ENCODE measurements at regions not wholly inside any gene's neighbourhood (a gene's known extent, or its start where the extent isn't known, plus 50 kb on each side); places are given as distances from the start of the nearest gene placed in this dataset.
"Not testable (repeated sequence)": the region's sequence is repeated elsewhere in the genome, so short reads cannot be mapped to it uniquely, and the experiment has no call there.

GRCh38 chr2:91589454-91590328 is 2898.2 kb downstream of the RPIA start:
- H3K4me3 ChIP-seq: peak overlapping the region; percentile 43; the same call in 1 of the 2 replicates
- not testable (repeated sequence) for H3K27ac ChIP-seq (ENCODE audit: low read depth); H3K27ac Mint-ChIP-seq; H3F3A ChIP-seq (replicated peaks; ENCODE audit: low read depth); H3K4me1 ChIP-seq (ENCODE audit: insufficient read depth); H3K9me2 ChIP-seq (ENCODE audit: insufficient read depth); ATAC-seq; H3K79me2 ChIP-seq (replicated peaks; ENCODE audit: insufficient read depth); H3K4me1 Mint-ChIP-seq; H3K36me3 ChIP-seq (ENCODE audit: insufficient read depth); H4K20me1 ChIP-seq (replicated peaks; ENCODE audit: insufficient read depth)
- peak; percentile 17 for DNase-seq (ENCODE audit: low spot score)
- H2AFZ ChIP-seq: peak overlapping the region; percentile 87
- H3K27me3 ChIP-seq (ENCODE audit: insufficient read depth): peaks cover 30% of the 10 kb centered on the region
- Mint-ChIP-seq H3K9me3 (peaks cover 70% of the 10 kb centered on the region), H3K27me3 (ENCODE audit: insufficient read depth, low read depth, poor library complexity) (peaks cover 11% of the 10 kb centered on the region), H3K36me3 (ENCODE audit: low read depth) (peaks cover 26% of the 10 kb centered on the region), H3K4me3 (peak overlapping the region; percentile 36; the same call in 2 of the 3 replicates)
- H3K4me2 ChIP-seq: peak overlapping the region; percentile 74

GRCh38 chr2:91590381-91590780 is 2898.9 kb downstream of the RPIA start:
- H3K9me2 ChIP-seq (ENCODE audit: insufficient read depth); H3K36me3 ChIP-seq (ENCODE audit: insufficient read depth); DNase-seq (ENCODE audit: low spot score); H3K4me3 ChIP-seq; H3K27ac Mint-ChIP-seq; H2AFZ ChIP-seq; H3K4me3 Mint-ChIP-seq; H3K27ac ChIP-seq (ENCODE audit: low read depth); H4K20me1 ChIP-seq (replicated peaks; ENCODE audit: insufficient read depth); H3K79me2 ChIP-seq (replicated peaks; ENCODE audit: insufficient read depth); ATAC-seq; H3K4me1 ChIP-seq (ENCODE audit: insufficient read depth); H3F3A ChIP-seq (replicated peaks; ENCODE audit: low read depth); H3K4me1 Mint-ChIP-seq: not testable (repeated sequence)
- H3K9me3 Mint-ChIP-seq: peaks cover 66% of the 10 kb centered on the region
- Histone ChIP-seq H3K4me2 (peak overlapping the region; percentile 74), H3K27me3 (ENCODE audit: insufficient read depth) (peaks cover 30% of the 10 kb centered on the region)
- peaks cover 11% of the 10 kb centered on the region for H3K27me3 Mint-ChIP-seq (ENCODE audit: insufficient read depth, low read depth, poor library complexity)
- H3K36me3 Mint-ChIP-seq (ENCODE audit: low read depth): peaks cover 25% of the 10 kb centered on the region

GRCh38 chr2:91591066-91591465 is 2899.6 kb downstream of the RPIA start:
- not testable (repeated sequence) for H3K4me2 ChIP-seq; H2AFZ ChIP-seq; H3K27ac ChIP-seq (ENCODE audit: low read depth); H3K4me1 ChIP-seq (ENCODE audit: insufficient read depth); DNase-seq (ENCODE audit: low spot score); H3K4me3 Mint-ChIP-seq; H3K9me2 ChIP-seq (ENCODE audit: insufficient read depth); H3K27ac Mint-ChIP-seq; H4K20me1 ChIP-seq (replicated peaks; ENCODE audit: insufficient read depth); H3K36me3 ChIP-seq (ENCODE audit: insufficient read depth); H3K79me2 ChIP-seq (replicated peaks; ENCODE audit: insufficient read depth); H3K4me1 Mint-ChIP-seq; H3F3A ChIP-seq (replicated peaks; ENCODE audit: low read depth); H3K4me3 ChIP-seq; ATAC-seq
- peaks cover 67% of the 10 kb centered on the region for H3K9me3 Mint-ChIP-seq
- peaks cover 27% of the 10 kb centered on the region for H3K36me3 Mint-ChIP-seq (ENCODE audit: low read depth)
- peaks cover 30% of the 10 kb centered on the region for H3K27me3 ChIP-seq (ENCODE audit: insufficient read depth)
- H3K27me3 Mint-ChIP-seq (ENCODE audit: insufficient read depth, low read depth, poor library complexity): peaks cover 11% of the 10 kb centered on the region

GRCh38 chr2:91597436-91597835 is 2906.0 kb downstream of the RPIA start:
- not testable (repeated sequence) for H3K9me2 ChIP-seq (ENCODE audit: insufficient read depth); DNase-seq (ENCODE audit: low spot score); H3K4me1 ChIP-seq (ENCODE audit: insufficient read depth); H3K27me3 Mint-ChIP-seq (ENCODE audit: insufficient read depth, low read depth, poor library complexity); ATAC-seq; H3K4me2 ChIP-seq; H3K27ac ChIP-seq (ENCODE audit: low read depth); H3K4me3 Mint-ChIP-seq; H2AFZ ChIP-seq; H3K27me3 ChIP-seq (ENCODE audit: insufficient read depth); H3K4me1 Mint-ChIP-seq; H3F3A ChIP-seq (replicated peaks; ENCODE audit: low read depth); H3K4me3 ChIP-seq; H3K79me2 ChIP-seq (replicated peaks; ENCODE audit: insufficient read depth); H4K20me1 ChIP-seq (replicated peaks; ENCODE audit: insufficient read depth); H3K36me3 ChIP-seq (ENCODE audit: insufficient read depth); H3K27ac Mint-ChIP-seq
- Mint-ChIP-seq H3K36me3 (ENCODE audit: low read depth) (peaks cover 41% of the 10 kb centered on the region), H3K9me3 (peaks cover 80% of the 10 kb centered on the region)

GRCh38 chr2:91598519-91598918 is 2907.0 kb downstream of the RPIA start:
- not testable (repeated sequence) for H3K4me3 Mint-ChIP-seq; H3K79me2 ChIP-seq (replicated peaks; ENCODE audit: insufficient read depth); H3K4me1 ChIP-seq (ENCODE audit: insufficient read depth); H3K36me3 ChIP-seq (ENCODE audit: insufficient read depth); H3F3A ChIP-seq (replicated peaks; ENCODE audit: low read depth); H3K4me1 Mint-ChIP-seq; H3K27ac ChIP-seq (ENCODE audit: low read depth); H3K4me3 ChIP-seq; H4K20me1 ChIP-seq (replicated peaks; ENCODE audit: insufficient read depth); H3K4me2 ChIP-seq; ATAC-seq; DNase-seq (ENCODE audit: low spot score); H3K9me2 ChIP-seq (ENCODE audit: insufficient read depth); H3K27me3 Mint-ChIP-seq (ENCODE audit: insufficient read depth, low read depth, poor library complexity); H2AFZ ChIP-seq; H3K27me3 ChIP-seq (ENCODE audit: insufficient read depth); H3K27ac Mint-ChIP-seq
- Mint-ChIP-seq H3K36me3 (ENCODE audit: low read depth) (peaks cover 41% of the 10 kb centered on the region), H3K9me3 (peaks cover 79% of the 10 kb centered on the region)

GRCh38 chr2:91599000-91599399 is 2907.5 kb downstream of the RPIA start:
- not testable (repeated sequence) for ATAC-seq; H3K4me2 ChIP-seq; H3K27me3 ChIP-seq (ENCODE audit: insufficient read depth); DNase-seq (ENCODE audit: low spot score); H3K27ac ChIP-seq (ENCODE audit: low read depth); H3K79me2 ChIP-seq (replicated peaks; ENCODE audit: insufficient read depth); H3K9me2 ChIP-seq (ENCODE audit: insufficient read depth); H3K4me1 Mint-ChIP-seq; H3K27ac Mint-ChIP-seq; H4K20me1 ChIP-seq (replicated peaks; ENCODE audit: insufficient read depth); H3K4me1 ChIP-seq (ENCODE audit: insufficient read depth); H3K4me3 ChIP-seq; H3K36me3 ChIP-seq (ENCODE audit: insufficient read depth); H3F3A ChIP-seq (replicated peaks; ENCODE audit: low read depth); H3K4me3 Mint-ChIP-seq; H3K27me3 Mint-ChIP-seq (ENCODE audit: insufficient read depth, low read depth, poor library complexity)
- 0 out of 2 replicates have a peak overlapping the region, but pooled peaks have one; percentile 29 for H2AFZ ChIP-seq
- Mint-ChIP-seq H3K36me3 (ENCODE audit: low read depth) (peaks cover 41% of the 10 kb centered on the region), H3K9me3 (peaks cover 75% of the 10 kb centered on the region)

Data from GM23338 (cell line).